ENCODE measurements at regions not wholly inside any gene's neighbourhood (a gene's known extent, or its start where the extent isn't known, plus 50 kb on each side); places are given as distances from the start of the nearest gene placed in this dataset.
"Not testable (repeated sequence)": the region's sequence is repeated elsewhere in the genome, so short reads cannot be mapped to it uniquely, and the experiment has no call there.

DNA sequence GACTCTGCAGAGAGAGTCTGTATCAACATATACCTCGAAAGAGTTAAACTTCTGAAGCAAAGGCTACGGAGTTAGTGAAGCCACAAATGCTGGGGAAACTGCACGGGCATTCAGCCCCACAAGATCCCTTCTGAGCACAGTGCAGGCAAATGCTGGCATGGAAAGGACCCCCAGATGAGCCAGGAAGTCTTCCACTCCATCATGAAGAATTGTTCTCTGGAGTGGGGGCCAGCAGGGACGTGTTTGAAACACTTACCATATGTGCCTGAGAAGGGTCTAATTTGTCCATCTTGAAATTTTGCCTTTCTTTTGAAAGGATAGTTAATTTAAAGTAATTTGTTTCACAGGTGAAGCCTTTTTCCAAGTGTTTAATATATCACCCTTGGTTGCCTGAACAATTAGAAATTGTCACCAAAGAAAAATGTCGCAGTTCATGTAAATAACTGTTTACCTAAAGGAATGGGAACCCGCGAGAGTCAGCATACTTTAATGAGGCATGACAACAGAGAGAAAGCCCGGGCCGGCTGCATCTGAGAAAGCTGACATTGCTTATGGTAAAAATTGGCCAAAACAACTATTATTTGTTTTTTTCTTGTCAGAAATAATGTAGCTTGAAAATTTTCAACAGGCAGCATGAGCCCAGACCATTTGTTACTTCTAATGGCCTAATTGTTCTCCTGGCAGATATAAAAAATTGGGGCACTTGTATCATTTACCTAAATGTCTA, 287.6 kb upstream of the MGMT start:
- no peak for DNase-seq (ENCODE audit: low spot score)

- DNase-seq (ENCODE audit: low spot score) = no peak
These were observed 286.9 kb upstream of the MGMT start for GRCh38 chr10:129179972-129180678.

- DNase-seq (ENCODE audit: low spot score) = no peak
These were observed 282.8 kb upstream of the MGMT start for GRCh38 chr10:129184196-129184595.

DNA sequence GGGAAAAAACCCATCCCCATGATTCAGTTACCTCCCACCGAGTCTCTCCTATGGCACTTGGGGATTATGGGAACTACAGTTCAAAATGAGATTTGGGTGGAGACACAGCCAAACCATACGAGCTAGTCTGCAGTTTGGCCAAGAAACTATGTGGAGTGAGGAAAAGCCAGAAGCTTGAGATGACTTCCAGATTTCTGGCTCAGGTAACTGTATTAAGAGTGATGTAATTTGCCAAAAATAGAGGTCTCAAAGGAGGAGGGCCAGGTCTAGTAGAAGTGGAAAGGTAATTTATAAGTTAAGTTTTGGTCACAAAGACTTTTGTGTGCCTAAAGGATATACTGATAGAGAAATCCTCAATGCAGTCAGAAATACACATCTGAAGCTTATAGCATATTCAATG, 279.7 kb upstream of the MGMT start:
- DNase-seq (ENCODE audit: low spot score) = no peak

- peak; percentile 72 for DNase-seq (ENCODE audit: low spot score)
These were observed 275.2 kb upstream of the MGMT start for GRCh38 chr10:129191797-129192196.

- DNase-seq (ENCODE audit: low spot score) = peak; percentile 83
These were observed 274.5 kb upstream of the MGMT start for GRCh38 chr10:129192344-129193128.

- peak; percentile 75 for DNase-seq (ENCODE audit: low spot score)
These were observed 273.9 kb upstream of the MGMT start for GRCh38 chr10:129193148-129193547.

DNA sequence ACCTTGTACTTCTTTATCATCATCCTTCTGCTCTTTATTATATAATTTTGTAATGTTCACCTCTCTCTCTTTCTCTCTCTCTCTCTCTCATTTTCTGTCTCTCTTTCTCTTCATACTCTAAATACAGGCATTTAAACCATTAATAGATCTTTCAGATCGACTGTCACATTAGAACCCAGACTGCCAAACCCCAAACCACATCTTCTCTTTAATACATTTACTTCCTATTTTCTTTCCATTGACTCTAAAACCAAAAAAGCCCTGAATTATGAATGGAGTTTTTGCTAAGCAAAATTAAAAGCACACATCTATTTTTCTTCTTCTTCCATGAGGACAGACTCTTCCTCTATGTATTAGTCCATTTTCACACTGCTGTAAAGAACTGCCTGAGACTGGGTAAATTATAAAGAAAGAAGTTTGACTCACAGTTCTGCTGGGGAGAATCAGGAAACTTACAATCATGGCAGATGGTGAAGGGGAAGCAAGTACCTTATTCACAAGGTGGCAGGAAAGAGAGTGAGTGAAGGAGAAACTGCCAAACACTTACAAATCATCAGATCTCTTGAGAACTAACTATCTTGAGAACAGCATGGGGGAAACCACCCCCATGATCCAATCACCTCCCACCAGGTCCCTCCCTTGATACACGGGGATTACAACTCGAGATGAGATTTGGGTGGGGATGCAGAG, 272.7 kb upstream of the MGMT start:
- no peak for DNase-seq (ENCODE audit: low spot score)

- DNase-seq (ENCODE audit: low spot score) = no peak
These were observed 267.2 kb upstream of the MGMT start for GRCh38 chr10:129199826-129200225.

- no peak for DNase-seq (ENCODE audit: low spot score)
These were observed 263.2 kb upstream of the MGMT start for GRCh38 chr10:129203819-129204218.

GRCh38 chr10:129207297-129207696, 259.7 kb upstream of the MGMT start:
- DNase-seq (ENCODE audit: low spot score) = no peak

DNA sequence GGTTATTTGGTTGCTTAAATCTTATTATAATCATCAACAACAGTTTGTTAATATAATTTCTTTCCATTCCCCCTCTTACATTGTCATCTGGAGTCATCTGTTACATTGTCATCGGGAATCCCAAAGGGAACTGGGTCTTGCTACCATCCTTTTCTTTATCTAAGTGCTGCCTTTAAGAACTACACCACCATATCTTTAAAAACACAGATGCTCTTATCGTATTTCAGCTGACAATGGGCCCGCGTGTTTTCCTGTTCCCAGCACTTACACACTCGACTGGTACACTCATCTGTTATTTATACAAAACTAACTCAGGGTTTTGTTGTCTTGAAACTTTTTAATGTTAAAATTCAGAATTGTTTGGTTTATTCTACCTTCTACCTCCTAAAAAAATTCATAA, 256.2 kb upstream of the MGMT start:
- no peak for DNase-seq (ENCODE audit: low spot score)

DNA sequence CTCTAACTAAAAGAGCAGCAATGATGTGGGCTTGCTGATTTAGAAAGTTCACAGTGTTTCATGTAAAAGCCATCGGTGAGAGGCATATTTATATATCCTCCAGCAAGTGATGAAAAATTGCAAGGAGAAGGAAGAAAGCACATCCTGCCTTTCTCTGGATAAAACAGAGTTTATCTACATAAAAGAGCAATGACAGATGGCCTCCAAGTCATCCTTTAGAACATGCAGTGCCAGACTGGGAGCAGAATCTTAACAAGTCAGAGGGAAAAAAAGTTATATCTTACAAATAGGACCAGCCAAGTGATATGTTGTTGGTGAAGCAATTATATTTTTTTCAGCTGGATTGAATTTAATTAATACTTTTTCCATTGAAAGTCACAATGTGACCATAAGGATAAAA, 253.8 kb upstream of the MGMT start:
- DNase-seq (ENCODE audit: low spot score) = no peak

DNA sequence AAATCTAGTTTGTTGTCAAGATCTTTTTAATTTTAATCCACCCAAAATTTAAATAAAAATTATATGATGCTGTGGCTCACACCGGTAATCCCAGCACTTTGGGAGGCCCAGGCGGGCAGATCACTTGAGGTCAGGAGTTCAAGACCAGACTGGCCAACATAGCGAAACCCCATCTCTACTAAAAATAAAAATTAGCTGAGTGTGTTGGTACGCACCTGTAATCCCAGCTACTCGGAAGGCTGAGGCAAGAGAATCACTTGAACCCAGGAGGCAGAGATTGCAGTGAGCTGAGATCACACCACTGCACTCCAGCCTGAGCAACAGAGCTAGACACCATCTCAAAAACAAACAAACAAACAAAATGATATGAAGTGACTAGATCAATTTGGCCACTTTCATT, 253.0 kb upstream of the MGMT start:
- DNase-seq (ENCODE audit: low spot score) = not testable (repeated sequence)

- no peak for DNase-seq (ENCODE audit: low spot score)
These were observed 247.7 kb upstream of the MGMT start for GRCh38 chr10:129219364-129219763.

GRCh38 chr10:129222436-129222835, 244.6 kb upstream of the MGMT start:
- DNase-seq (ENCODE audit: low spot score) = no peak

DNA sequence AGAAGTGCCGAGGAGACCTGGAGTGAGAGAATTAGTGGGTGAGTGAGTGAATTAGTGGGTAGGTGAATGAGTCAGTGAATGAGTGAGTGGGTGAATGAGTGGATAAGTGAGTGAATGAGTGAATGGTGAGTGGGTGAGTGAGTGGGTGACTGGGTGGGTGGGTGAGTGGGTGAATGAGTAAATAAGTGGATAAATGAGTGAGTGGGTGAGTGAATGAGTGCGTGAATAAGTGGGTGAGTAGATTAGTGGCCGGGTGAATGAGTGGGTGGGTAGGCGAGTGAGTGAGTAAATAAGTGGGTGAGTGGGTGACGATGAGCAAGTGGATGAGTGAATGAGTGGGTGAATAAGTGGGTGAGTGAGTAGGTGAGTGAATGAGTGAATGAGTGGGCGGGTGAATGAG, 243.7 kb upstream of the MGMT start:
- no peak for DNase-seq (ENCODE audit: low spot score)

DNA sequence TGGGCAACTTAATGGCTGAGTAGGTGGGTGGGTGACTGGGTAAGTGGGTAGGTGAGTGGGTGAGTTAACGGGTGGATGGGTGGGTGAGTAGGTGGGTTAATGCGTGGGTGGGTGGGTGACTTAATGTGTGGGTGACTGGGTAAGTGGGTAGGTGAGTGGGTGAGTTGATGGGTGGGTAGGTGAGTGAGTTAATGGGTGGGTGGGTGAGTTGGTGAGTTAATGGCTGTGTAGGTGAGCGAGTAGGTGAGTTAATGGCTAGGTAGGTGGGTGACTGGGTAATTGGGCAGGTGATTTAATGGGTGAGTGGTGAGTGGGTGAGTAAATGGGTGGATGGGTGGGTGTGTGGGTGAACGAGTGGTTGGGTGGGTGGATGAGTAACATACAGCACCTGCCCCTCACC, 243.0 kb upstream of the MGMT start:
- no peak for DNase-seq (ENCODE audit: low spot score)

- no peak for DNase-seq (ENCODE audit: low spot score)
These were observed 235.2 kb upstream of the MGMT start for GRCh38 chr10:129231821-129232220.

- no peak for DNase-seq (ENCODE audit: low spot score)
These were observed 233.5 kb upstream of the MGMT start for GRCh38 chr10:129233351-129234148.

DNA sequence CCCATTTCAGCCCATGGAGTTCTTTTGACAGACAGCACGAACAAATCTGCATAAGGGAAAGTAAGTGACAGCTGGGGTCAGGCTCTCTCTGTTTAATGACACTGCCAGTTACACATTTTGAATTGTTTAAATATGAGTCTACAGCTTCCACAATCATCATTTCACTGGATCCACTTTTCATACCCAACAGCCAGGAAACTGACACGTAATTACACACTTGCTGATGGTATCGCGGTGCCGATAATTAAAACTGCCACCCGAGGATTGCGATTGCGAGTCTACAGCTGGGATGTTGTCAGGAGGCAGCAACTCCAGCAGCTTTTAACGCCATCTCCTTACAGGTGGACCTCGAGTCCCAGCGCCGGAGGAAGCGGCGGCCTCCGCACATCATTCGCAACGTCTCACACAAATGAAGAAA, 230.8 kb upstream of the MGMT start:
- DNase-seq (ENCODE audit: low spot score) = no peak

All from mesenteric fat pad (tissue), 1 donor.